ENCODE measurements at regions not wholly inside any gene's neighbourhood (a gene's known extent, or its start where the extent isn't known, plus 50 kb on each side); places are given as distances from the start of the nearest gene placed in this dataset.

- TF ChIP-seq CTCF (IDR thresholded peaks at IDR 0.05) (no peak), EZH2phosphoT487 (IDR thresholded peaks at IDR 0.05) (no peak), EZH2 (IDR thresholded peaks at IDR 0.05) (no peak)
Measured at GRCh38 chr7:51785876-51786275, 469.3 kb upstream of the COBL start.

All from neural progenitor cell (in vitro differentiated cells).